Dendritic cell treated with granulocyte-macrophage colony-stimulating factor and Interleukin-4, amounts not matched to agents 40 ng/mL and 50 ng/mL, for 4 days (primary cell): ENCODE measurements at regions not wholly inside any gene's neighbourhood (a gene's known extent, or its start where the extent isn't known, plus 50 kb on each side); places are given as distances from the start of the nearest gene placed in this dataset.
"Not testable (repeated sequence)": the region's sequence is repeated elsewhere in the genome, so short reads cannot be mapped to it uniquely, and the experiment has no call there.

Experiments used
- H3K27ac Mint-ChIP-seq: one replicate; pipeline ENCODE4 v1.8.0; 2022; ENCODE audit warnings: mild to moderate bottlenecking, mixed read lengths
- H3K27me3 Mint-ChIP-seq: one replicate; pipeline ENCODE4 v1.8.0; 2022; ENCODE audit warnings: mild to moderate bottlenecking, mixed read lengths
- H3K36me3 Mint-ChIP-seq: one replicate; pipeline ENCODE4 v1.8.0; 2022; ENCODE audit warnings: low read depth, mixed read lengths
- H3K4me1 Mint-ChIP-seq: one replicate; pipeline ENCODE4 v1.8.0; 2022; ENCODE audit warnings: low read depth, mixed read lengths
- H3K4me3 Mint-ChIP-seq: one replicate; pipeline ENCODE4 v1.8.0; 2022; ENCODE audit warnings: mild to moderate bottlenecking, moderate library complexity, mixed read lengths
- H3K9me3 Mint-ChIP-seq: one replicate; pipeline ENCODE4 v1.8.0; 2022; ENCODE audit warnings: mixed read lengths
- intact Hi-C: fragments of 100-400 bp; cut with micrococcal nuclease; formaldehyde crosslinking; loops from one replicate; pipeline ENCODE4 v1.15.0; 2022

DNA sequence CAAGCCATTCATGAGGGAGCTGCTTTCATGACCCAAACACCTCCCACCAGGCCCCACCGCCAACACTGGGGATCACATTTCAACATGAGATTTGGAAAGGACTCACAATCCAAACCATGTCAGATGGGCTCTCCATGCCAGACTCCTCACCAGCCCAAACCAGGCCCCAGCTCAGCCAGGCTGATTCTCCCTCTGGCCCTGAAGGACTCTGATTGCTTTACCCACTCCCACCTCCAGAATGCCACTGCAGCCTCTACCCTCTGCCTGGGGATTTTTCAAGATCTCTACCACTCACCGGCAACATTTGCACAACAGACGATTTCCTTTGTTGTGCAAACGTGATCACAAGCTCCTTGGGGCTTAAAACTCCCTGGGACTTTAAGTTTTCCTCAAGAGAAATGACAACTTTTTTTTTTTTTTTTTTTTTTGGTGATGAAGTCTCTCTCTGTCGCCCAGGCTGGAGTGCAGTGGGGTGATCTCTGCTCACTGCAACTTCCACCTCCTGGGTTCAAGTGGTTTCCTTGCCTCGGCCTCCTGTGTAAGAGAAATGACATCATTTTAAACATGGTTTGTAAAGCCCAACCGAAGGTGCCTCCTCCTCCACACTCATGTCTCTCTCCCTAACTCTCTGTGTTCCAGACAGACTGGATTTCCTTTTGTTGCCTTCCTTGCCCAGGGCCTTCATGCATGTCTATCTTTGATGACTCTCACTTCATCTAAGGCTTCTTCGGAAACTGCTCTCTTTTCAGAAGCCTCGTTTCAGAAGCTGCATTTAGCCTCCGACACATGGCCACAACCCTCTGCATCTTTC is 147.0 kb downstream of the CDH26 start:
- no peak overlapping the region for H3K4me3 Mint-ChIP-seq
- intact Hi-C loops = no loop called here
- peaks cover 58% of the 10 kb centered on the region for H3K4me1 Mint-ChIP-seq
- no peaks in the 10 kb centered on the region for H3K9me3 Mint-ChIP-seq
- H3K27me3 Mint-ChIP-seq = peaks cover 2% of the 10 kb centered on the region
- H3K27ac Mint-ChIP-seq = peak overlapping the region; percentile 65
- no peaks in the 10 kb centered on the region for H3K36me3 Mint-ChIP-seq

- H3K9me3 Mint-ChIP-seq, H3K36me3 Mint-ChIP-seq, H3K27me3 Mint-ChIP-seq, intact Hi-C loops, H3K4me3 Mint-ChIP-seq: not testable (repeated sequence)
- Mint-ChIP-seq H3K27ac (peak overlapping the region; percentile 65), H3K4me1 (peaks cover 62% of the 10 kb centered on the region)
Observed at GRCh38 chr20:60106186-60106585, 148.0 kb downstream of the CDH26 start.

DNA sequence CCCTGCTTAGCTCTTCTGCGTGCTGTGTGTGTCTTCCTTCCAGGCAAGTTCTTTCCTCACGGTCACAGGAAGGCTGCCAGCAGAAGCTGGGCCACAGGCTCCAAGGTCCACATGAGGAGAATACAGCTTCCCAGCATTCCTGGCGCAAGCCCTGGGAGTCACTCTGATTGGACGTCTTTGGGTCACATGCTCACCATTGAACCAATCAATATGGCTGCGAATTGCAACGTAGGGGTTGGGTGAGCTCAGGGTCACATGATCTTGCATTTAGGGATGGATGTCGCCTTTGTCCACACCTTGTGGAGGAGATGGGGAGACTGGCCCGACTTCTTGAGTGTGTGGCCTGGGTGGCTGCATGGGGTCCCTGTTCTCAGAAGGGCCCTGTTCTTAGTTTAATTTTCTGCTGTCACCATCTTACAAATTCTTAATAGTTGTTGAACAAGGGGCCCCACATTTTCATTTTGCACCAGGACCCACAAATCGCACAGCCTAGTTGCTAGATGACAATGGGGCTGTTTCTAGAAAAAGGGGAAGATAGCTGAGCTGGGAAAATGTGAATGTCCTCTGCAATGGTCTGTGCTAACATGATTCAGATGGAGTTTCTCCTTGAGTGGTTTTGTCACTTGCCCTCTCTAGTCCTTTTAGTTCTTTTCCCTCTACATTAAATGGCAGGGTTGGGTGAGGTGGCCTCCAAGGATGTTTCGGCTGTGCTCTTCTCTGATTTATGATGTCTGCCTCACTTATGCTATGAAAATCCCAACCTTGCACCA is 149.6 kb downstream of the CDH26 start:
- Mint-ChIP-seq H3K36me3 (no peaks in the 10 kb centered on the region), H3K4me1 (peaks cover 61% of the 10 kb centered on the region), H3K9me3 (no peaks in the 10 kb centered on the region), H3K27ac (no peak overlapping the region), H3K4me3 (no peak overlapping the region), H3K27me3 (peaks cover 2% of the 10 kb centered on the region)
- intact Hi-C loops = no loop called here

- H3K27me3 Mint-ChIP-seq = peaks cover 2% of the 10 kb centered on the region
- no peak overlapping the region for H3K4me3 Mint-ChIP-seq
- H3K4me1 Mint-ChIP-seq = peaks cover 67% of the 10 kb centered on the region
- no peaks in the 10 kb centered on the region for H3K9me3 Mint-ChIP-seq
- no peaks in the 10 kb centered on the region for H3K36me3 Mint-ChIP-seq
- no peak overlapping the region for H3K27ac Mint-ChIP-seq
- intact Hi-C loops = no loop called here
Observed at GRCh38 chr20:60108397-60108796, 150.2 kb downstream of the CDH26 start.

DNA sequence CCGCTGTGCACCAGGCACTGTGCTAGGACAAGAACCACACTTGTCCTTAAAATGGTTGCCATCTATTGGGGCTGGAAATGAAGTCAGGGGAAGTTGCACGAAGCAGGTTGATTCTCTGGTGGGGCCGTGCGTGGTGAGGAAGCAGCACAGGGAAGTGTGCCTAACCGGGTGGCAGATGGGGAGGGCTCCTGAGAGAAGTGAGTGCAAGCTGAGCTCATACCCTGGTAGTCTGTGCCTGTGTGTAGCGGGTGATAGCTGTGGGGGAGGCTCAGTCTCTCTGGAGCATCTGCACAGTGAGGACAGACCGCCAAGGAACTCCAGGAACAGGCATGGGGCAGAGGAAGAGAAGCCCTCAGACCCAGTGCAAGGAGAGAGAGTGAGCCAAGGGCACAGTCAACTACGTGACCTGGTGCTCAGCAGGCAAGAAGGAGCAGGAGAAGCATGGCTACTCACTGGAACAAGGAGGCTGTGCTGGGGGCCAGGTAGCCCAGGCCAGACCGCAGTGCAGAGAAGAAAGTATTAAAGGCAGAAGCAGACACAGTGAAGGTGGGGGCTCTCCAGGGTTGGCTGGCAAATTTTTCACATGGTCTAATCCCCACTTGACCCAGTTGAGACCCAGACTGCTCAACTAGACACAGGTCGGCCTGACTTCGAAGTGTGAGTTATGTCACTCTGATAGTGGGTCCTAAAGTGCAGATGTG is 155.0 kb downstream of the CDH26 start:
- Mint-ChIP-seq H3K27ac (peak overlapping the region; percentile 65), H3K4me1 (peaks cover 68% of the 10 kb centered on the region), H3K4me3 (peak overlapping the region; percentile 33)

DNA sequence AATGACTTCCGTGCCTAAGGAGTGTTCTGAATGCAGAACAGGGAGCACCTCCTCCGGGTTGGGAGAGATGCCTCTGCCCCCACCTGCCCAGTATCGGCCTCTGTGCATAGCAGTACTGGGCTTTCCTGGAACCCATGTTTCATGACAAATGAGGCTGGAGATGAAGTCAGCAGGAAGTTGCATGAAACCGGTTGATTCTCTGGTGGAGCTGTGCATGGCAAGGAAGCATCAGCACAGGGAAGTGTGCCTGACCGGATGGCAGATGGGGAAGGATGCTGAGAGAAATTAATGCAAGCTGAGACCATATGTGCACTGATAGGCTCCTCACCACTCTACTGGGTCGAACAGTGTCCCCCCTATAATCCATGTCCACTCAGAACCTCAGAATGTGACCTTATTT is 155.5 kb downstream of the CDH26 start:
- peaks cover 66% of the 10 kb centered on the region for H3K4me1 Mint-ChIP-seq
- peak overlapping the region; percentile 65 for H3K27ac Mint-ChIP-seq
- H3K36me3 Mint-ChIP-seq = no peaks in the 10 kb centered on the region
- no peak overlapping the region for H3K4me3 Mint-ChIP-seq
- H3K9me3 Mint-ChIP-seq = no peaks in the 10 kb centered on the region
- intact Hi-C loops = no loop called here
- no peaks in the 10 kb centered on the region for H3K27me3 Mint-ChIP-seq

More for the DNA sequence above, 155.0 kb downstream of the CDH26 start:
- Mint-ChIP-seq H3K9me3 (no peaks in the 10 kb centered on the region), H3K27me3 (no peaks in the 10 kb centered on the region), H3K36me3 (no peaks in the 10 kb centered on the region)
- intact Hi-C loops = no loop called here

- peaks cover 66% of the 10 kb centered on the region for H3K4me1 Mint-ChIP-seq
- H3K36me3 Mint-ChIP-seq = no peaks in the 10 kb centered on the region
- no peak overlapping the region for H3K4me3 Mint-ChIP-seq
- intact Hi-C loops = no loop called here
- no peaks in the 10 kb centered on the region for H3K9me3 Mint-ChIP-seq
- H3K27me3 Mint-ChIP-seq = no peaks in the 10 kb centered on the region
- H3K27ac Mint-ChIP-seq = no peak overlapping the region
Observed at GRCh38 chr20:60115451-60115850, 157.2 kb downstream of the CDH26 start.

DNA sequence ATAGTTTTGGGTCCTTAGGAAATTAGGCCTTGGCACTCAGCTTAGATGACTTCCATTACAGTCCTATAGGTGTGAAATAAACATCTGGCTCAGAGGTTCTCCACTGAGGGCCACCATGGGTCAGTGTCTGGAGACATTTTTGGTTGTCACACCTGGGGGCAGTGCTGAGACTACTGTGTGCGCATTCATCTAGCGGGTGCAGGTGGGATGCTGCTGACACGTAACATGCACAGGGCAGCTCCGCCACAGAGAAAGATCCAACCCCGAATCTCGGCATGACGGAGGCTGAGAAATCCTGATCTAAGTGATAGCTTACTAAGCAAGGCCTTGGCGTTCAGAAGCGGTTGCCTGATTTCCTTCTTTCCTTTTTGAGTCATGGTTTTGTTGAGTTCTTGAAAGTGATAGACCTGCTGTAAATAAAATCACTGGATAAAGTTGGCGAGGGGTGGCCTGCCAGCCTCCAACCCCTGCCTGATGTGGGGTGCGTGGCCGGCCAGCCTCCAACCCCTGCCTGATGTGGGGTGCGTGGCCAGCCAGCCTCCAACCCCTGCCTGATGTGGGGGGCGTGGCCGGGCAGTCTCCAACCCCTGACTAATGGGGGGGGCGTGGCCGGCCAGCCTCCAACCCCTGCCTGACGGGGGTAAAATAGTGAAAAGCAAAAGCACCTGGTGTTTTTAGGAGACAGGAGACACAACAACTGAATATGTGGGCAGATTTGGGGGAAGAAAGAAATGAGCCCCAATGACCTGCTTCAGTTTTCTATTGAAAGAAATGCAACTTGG is 158.1 kb downstream of the CDH26 start:
- intact Hi-C loops = no loop called here
- H3K27me3 Mint-ChIP-seq = peaks cover 2% of the 10 kb centered on the region

DNA sequence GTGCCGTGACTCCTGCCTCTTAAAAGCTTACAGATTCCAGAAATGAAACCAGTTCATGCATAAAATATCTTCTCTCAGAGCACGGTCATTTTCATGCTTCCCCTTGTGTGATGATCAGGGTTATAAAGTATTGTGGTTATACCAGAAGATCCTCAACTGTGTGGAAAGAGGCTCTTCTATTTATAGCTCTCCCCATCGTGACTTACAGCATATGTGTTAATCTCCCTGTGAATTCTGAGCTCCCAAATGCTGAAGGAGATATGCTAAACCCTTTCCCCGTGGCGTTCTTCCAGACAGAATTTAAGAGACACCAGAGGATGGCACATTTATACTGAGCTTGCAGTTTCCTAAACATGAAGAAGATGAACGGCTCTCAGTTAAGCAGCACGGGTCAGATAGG is 158.8 kb downstream of the CDH26 start:
- Mint-ChIP-seq H3K9me3 (no peaks in the 10 kb centered on the region), H3K27me3 (peaks cover 2% of the 10 kb centered on the region), H3K27ac (peak overlapping the region; percentile 41), H3K4me1 (peaks cover 56% of the 10 kb centered on the region), H3K36me3 (no peaks in the 10 kb centered on the region), H3K4me3 (peak overlapping the region; percentile 39)
- intact Hi-C loops = no loop called here

More for the DNA sequence above, 158.1 kb downstream of the CDH26 start:
- H3K27ac Mint-ChIP-seq = peak overlapping the region; percentile 41
- no peaks in the 10 kb centered on the region for H3K9me3 Mint-ChIP-seq
- H3K4me1 Mint-ChIP-seq = peaks cover 57% of the 10 kb centered on the region
- H3K4me3 Mint-ChIP-seq = peak overlapping the region; percentile 51
- no peaks in the 10 kb centered on the region for H3K36me3 Mint-ChIP-seq

DNA sequence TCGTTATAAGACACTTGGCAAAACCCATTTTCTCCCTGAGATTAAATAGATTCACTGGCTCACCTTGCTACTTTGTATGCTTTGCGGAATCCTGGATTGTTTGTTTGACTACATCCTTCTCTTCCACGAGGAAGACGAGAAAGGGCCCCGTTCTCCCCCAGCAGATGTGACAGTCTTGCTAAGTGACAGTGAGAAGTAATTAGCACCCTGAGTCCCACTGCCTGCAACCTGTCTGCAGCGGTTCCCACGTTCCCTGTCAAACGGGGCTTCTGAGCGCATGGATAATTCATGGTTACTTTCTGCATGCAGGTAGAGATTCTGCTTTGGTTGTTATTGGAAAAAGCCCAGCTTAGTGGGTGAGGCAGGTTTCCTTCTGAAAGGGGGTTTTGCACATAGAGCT is 163.7 kb downstream of the CDH26 start:
- Mint-ChIP-seq H3K4me1 (peaks cover 20% of the 10 kb centered on the region), H3K36me3 (no peaks in the 10 kb centered on the region)
- intact Hi-C loops = no loop called here

DNA sequence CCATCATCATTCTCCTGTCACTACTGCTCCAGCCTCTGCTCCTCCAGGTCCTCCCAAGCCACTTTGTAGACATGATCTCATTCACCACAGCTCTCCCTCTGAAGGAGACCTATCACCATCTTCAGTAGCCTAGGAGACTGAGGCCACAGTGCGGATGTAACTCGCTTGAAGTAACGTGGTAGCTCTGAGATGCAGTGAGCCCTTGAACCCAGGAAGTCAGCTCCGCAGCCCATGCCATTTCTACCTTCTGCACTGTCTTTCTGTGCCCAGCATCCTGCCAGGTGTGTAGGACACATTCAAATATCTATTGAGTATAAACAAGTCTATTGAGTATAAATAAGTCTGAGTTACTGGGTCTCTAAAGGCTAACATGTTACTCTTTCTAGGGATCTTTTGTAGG is 164.4 kb downstream of the CDH26 start:
- no peak overlapping the region for H3K27ac Mint-ChIP-seq
- H3K9me3 Mint-ChIP-seq = no peaks in the 10 kb centered on the region
- intact Hi-C loops = no loop called here
- no peak overlapping the region for H3K4me3 Mint-ChIP-seq
- peaks cover 2% of the 10 kb centered on the region for H3K27me3 Mint-ChIP-seq
- no peaks in the 10 kb centered on the region for H3K36me3 Mint-ChIP-seq
- peaks cover 12% of the 10 kb centered on the region for H3K4me1 Mint-ChIP-seq

More for the DNA sequence above, 163.7 kb downstream of the CDH26 start:
- Mint-ChIP-seq H3K27me3 (peaks cover 2% of the 10 kb centered on the region), H3K27ac (no peak overlapping the region), H3K9me3 (no peaks in the 10 kb centered on the region), H3K4me3 (no peak overlapping the region)

- Mint-ChIP-seq H3K4me1 (peaks cover 8% of the 10 kb centered on the region), H3K27me3 (peaks cover 2% of the 10 kb centered on the region), H3K9me3 (no peaks in the 10 kb centered on the region), H3K4me3 (no peak overlapping the region), H3K36me3 (no peaks in the 10 kb centered on the region), H3K27ac (no peak overlapping the region)
- intact Hi-C loops = no loop called here
Observed at GRCh38 chr20:60123096-60123495, 164.9 kb downstream of the CDH26 start.

GRCh38 chr20:60123652-60124051 is 165.4 kb downstream of the CDH26 start:
- Mint-ChIP-seq H3K36me3 (no peaks in the 10 kb centered on the region), H3K27ac (no peak overlapping the region), H3K27me3 (peaks cover 2% of the 10 kb centered on the region), H3K9me3 (no peaks in the 10 kb centered on the region), H3K4me1 (peaks cover 8% of the 10 kb centered on the region), H3K4me3 (no peak overlapping the region)
- intact Hi-C loops = no loop called here
